ENCODE measurements at regions not wholly inside any gene's neighbourhood (a gene's known extent, or its start where the extent isn't known, plus 50 kb on each side); places are given as distances from the start of the nearest gene placed in this dataset.
"Not testable (repeated sequence)": the region's sequence is repeated elsewhere in the genome, so short reads cannot be mapped to it uniquely, and the experiment has no call there.

DNA sequence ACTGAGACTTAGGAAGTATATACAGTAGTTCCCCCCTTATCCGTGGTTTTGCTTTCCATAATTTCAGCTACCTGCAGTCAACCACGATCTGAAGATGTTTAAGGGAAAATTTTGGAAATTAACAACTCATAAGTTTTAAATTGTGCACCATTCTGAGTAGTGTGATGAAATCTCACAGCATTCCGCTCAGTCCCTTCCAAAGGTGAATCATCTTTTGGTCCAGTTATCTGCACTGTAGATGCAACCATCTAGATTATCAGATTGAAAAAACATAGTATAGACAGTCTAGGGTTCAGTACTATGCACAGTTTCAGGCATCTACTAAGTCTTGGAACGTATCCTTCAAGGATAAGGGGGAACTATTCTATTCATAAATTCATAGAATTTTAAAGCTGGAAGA, 109.0 kb downstream of the ANXA3 start:
- no peak for DNase-seq
- intact Hi-C loops (cut with DNase I) = no loop called here

GRCh38 chr4:78661086-78661690, 109.6 kb downstream of the ANXA3 start:
- intact Hi-C loops (cut with DNase I) = no loop called here
- DNase-seq = no peak

DNA sequence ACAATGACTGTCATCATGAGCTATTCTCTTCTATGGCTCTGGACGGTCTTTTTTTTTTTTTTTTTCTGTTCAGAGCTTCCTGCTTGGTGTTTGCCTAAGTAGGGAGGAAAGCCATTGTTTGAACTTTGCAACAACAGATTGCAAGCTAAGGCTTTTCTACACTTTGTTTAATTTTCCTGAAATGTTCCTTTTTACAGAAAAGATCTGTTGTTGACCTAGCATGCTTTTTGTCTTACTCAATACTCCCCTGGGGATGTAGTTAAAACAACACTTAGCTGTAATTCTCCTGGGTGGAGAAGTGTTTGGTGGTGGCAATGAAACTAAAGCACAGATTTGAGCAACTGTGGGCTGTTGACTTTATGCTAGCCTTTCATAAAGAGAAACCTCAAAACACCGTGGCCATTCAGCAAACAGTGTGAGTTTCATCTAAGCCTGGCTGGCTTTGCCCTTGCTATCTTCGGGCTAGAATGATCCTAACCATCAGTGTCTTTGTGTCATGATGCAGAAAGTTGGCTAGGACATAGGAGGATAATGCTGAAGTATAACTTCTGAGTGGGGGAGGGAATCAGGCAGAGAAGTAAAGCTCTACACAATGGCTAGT, 110.5 kb downstream of the ANXA3 start:
- no peak for DNase-seq
- intact Hi-C loops (cut with DNase I) = no loop called here

- intact Hi-C loops (cut with DNase I) = no loop called here
- DNase-seq = no peak
Measured at GRCh38 chr4:78662658-78663057, 111.1 kb downstream of the ANXA3 start.

GRCh38 chr4:78664296-78664695, 111.9 kb upstream of the BMP2K start:
- DNase-seq; intact Hi-C loops (cut with DNase I): not testable (repeated sequence)

DNA sequence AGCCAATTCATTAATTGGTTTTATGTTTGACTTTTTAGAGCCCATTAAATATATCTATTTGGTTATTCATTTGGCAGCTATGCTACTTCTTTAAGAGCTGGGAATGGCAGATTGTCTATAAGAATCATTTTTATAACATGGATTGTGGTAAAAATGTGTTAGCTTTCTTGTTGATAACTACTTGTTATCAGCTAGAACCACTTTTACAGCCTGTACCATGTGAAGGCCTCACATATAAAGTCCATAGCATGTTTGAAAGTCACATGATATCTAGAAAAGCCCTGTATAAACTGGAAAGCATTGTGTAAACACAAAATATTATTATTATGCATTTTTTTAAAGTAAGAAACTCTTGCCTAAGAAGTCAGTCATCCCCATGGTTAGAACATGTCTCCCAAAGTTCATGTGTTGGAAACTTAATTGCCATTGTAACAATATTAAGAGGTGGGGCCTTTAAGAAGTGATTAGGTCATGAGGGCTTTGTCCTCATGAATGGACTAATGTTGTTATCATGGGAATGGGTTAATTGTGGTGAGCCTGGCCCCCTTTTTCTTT, 110.9 kb upstream of the BMP2K start:
- no peak for DNase-seq
- intact Hi-C loops (cut with DNase I) = no loop called here

DNA sequence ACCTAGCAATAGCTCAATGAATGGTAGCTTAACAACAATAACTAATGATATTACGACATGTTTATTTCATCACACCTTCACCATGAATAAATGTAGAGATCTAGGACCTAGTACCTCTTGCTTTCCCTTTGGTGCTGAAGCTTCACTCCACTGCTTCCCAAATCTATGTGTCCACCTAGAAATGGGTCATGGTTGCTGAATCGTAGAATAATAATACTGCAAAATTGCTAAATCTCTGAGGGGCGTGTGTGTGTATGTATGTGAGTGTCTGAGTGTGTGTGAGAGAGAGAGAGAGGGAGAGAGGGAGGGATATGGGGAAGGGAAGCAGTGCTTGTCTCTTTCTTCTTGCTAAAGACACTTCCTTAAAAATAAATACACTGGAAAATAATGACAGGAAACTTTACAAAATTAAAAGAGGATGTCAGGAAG, 109.3 kb upstream of the BMP2K start:
- intact Hi-C loops (cut with DNase I) = no loop called here
- no peak for DNase-seq

DNA sequence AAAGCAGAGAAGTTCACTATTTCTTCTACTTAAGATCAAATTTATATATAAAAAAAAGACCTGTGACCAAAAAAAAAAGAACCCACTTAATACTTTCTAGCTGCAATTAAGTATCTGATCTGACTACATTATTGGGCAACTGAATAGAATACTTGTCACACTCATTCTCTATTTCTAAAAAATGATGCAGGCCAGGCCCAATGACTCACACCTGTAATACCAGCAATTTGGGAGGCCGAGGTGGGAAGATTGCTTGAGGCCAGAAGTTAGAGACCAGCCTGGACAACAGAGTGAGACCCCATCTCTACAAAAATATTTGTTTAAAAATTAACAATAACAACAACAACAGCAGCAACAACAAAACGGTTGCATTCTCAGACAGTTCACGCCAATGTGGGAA, 108.8 kb upstream of the BMP2K start:
- intact Hi-C loops (cut with DNase I) = no loop called here
- DNase-seq = no peak

- intact Hi-C loops (cut with DNase I) = no loop called here
- no peak for DNase-seq
Measured at GRCh38 chr4:78667764-78668163, 108.4 kb upstream of the BMP2K start.

GRCh38 chr4:78669453-78669852, 106.7 kb upstream of the BMP2K start:
- no peak for DNase-seq
- intact Hi-C loops (cut with DNase I) = no loop called here

GRCh38 chr4:78671903-78672815, 104.0 kb upstream of the BMP2K start:
- intact Hi-C loops (cut with DNase I) = no loop called here
- no peak for DNase-seq

- intact Hi-C loops (cut with DNase I) = no loop called here
- no peak for DNase-seq
Measured at GRCh38 chr4:78673337-78673736, 102.8 kb upstream of the BMP2K start.

DNA sequence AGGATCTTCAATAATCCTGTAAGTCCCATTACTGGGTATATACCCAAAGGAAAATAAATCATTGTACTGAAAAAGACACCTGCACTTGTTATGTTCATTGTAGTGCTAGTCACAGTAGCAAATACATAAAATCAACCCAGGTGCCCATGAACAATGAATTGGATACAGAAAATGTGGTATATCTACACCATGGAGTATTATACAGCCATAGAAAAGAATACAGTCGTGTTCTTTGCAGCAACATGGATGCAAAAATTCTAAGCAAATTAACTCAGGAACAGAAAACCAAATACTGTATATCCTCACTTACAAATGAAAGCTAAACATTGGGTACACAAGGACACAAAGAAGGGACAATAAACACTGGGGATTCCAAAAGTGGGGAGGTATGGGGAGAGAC, 100.8 kb upstream of the BMP2K start:
- DNase-seq = no peak
- intact Hi-C loops (cut with DNase I) = no loop called here

- intact Hi-C loops (cut with DNase I) = no loop called here
- no peak for DNase-seq
Measured at GRCh38 chr4:78682070-78682469, 94.1 kb upstream of the BMP2K start.

GRCh38 chr4:78683352-78683751, 92.8 kb upstream of the BMP2K start:
- intact Hi-C loops (cut with DNase I) = no loop called here

DNA sequence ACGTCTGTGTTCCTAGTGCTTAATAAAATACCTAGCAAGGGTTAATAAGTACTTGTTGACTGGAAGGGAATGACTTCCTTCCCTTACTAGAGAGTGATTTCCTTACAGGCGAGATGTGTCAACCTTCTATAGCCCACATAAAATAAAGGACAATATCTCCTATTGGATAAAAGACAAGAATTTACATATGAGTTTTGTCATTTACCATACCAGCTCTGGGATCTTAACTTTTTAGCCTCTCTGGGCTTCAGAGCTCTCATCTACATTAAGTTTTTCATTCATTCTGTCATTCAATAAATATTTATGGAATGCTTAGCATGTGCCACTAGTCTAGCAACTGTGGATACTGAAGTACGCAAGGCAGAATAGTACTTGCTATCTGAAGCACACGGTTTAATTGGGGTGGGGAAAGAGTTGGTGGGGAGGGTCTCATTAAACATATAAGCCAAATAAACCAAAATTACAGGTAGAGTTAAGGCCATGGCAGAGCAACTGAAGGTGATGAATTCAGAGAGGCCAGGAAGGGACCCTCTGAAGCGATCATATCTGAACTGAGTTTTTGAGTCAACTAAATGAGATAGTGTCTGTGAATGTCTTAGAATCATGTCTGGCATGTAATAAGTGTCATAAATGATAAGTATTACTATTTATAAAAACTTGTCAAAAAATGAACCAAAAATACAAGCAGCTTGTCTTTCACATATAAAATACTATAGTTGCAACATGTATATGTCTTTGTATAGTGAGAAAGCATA, 91.6 kb upstream of the BMP2K start:
- no peak for DNase-seq
- intact Hi-C loops (cut with DNase I) = no loop called here

More at GRCh38 chr4:78683352-78683751, 92.8 kb upstream of the BMP2K start:
- no peak for DNase-seq

DNA sequence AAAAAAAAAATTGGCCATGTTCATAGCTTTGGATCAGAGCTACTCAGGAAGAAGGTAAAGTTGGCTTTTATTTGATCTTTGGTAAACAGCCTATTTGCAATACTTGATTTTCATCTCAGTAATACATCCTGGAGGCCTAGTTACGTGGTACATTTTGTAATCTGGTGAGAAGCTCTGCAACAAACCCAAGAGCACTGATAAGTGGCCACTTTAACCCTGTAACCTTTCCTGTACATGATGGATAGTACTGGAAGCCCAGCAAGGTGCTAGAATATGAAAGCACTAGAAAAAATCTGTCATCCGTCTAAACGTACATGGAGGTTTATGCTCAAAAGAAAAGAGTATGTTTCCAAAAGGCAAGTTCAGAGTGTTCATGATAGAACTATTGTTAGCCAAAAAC, 88.3 kb upstream of the BMP2K start:
- intact Hi-C loops (cut with DNase I) = no loop called here
- DNase-seq = no peak

DNA sequence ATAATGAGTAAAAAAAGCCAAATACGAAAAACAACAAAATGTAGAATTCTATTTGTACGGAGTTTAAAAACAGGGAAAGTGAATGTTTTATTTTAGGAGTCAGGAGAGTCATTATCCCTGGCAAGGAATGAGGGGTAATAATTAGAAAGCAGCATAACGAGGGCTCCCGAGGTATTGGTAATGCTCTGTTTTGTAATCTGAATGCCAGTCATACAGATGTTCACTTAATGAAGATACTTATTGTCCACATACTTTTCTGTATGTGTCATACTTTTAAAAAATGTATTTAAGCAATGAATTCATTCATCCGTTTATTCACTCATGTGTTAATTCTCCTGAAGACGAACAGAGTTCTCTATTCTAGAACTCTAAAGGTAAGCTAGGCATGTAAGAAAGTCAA, 87.8 kb upstream of the BMP2K start:
- intact Hi-C loops (cut with DNase I) = no loop called here
- no peak for DNase-seq

DNA sequence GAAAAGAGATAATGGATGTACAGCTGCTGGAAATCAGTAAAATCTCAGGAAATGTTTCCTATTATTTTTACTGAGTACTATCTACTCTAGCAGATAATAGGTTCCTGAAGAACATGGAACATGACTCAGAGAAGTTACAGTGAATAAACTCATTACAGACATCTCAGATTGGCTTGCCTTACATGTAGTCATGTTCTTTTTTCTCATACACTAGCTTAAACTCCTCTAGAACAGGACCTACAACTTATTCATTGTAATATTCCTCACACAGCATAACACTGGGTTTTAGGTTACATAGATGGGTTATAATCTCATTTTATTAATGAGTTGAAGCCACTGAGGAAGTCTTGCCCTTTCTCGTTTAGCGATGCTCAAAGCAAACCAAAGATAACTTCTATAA, 86.9 kb upstream of the BMP2K start:
- DNase-seq = no peak
- intact Hi-C loops (cut with DNase I) = no loop called here
